NB4 (cell line): ENCODE measurements at regions not wholly inside any gene's neighbourhood (a gene's known extent, or its start where the extent isn't known, plus 50 kb on each side); places are given as distances from the start of the nearest gene placed in this dataset.

ENCODE experiments used
- CTCF ChIP-seq: IDR thresholded peaks from one replicate; pipeline ENCODE4 v1.5.1; 2012; ENCODE audit warnings: low read depth, low read length
- MAX ChIP-seq: IDR thresholded peaks from 2 replicates; pipeline ENCODE4 v1.6.1; 2011; ENCODE audit warnings: low read depth, low read length
- MYC ChIP-seq: IDR thresholded peaks from 2 replicates; pipeline ENCODE4 v1.6.1; 2011; ENCODE audit warnings: low read depth, low read length
- POLR2A ChIP-seq: IDR thresholded peaks from 2 replicates; pipeline ENCODE4 v1.6.1; 2011; ENCODE audit warnings: mild to moderate bottlenecking; ENCODE audit not compliant: insufficient read length; ENCODE audit errors: extremely low read depth

DNA sequence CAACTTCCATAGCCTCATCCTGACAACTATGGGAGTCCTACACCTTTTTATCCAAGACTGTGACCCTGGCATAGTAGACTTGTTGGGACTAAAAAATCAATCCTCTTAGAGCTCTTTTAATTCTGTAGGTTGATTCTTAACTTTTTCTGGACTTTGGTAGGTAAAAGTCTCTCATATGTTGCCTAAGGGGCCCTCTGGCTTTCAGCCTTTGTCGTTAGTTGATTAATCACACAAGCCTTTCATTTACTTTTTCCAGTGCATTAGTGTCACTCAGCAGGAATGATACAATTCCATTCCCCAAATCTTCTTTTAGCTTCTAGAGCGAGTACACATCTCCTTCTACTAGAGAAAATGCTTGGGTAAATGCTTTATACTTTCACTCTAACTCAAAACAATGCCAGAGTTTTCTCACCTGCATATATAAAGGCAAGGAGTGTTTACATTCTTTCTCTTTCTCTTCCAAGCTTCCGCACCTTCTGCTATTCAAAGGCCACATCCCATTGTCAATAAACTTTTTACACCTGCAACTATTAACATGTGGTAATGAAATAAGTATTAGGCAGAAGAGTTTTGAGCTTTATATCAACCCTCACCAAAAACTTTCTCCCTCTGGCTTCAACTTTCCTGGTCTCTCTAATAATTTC, 516.6 kb downstream of the FAM181B start:
- TF ChIP-seq POLR2A (no peak), CTCF (no peak), MYC (no peak), MAX (no peak)
